Stimulated activated naive CD8-positive, alpha-beta T cell treated with anti-CD3 and anti-CD28 coated beads, Interleukin-15, Interleukin-2, amounts not matched to agents 100 ng/mL and 50 ng/mL, for 24 hours (primary cell): ENCODE measurements at regions not wholly inside any gene's neighbourhood (a gene's known extent, or its start where the extent isn't known, plus 50 kb on each side); places are given as distances from the start of the nearest gene placed in this dataset.
A peak's percentile ranks its signal among the peaks of the same experiment; 100 is the strongest.

Source experiments
- H3K27ac Mint-ChIP-seq: one replicate; pipeline ENCODE4 v1.8.0; 2021; ENCODE audit warnings: mild to moderate bottlenecking, mixed read lengths
- H3K27me3 Mint-ChIP-seq: one replicate; pipeline ENCODE4 v1.8.0; 2021; ENCODE audit warnings: mixed read lengths
- H3K36me3 Mint-ChIP-seq: one replicate; pipeline ENCODE4 v1.8.0; 2021; ENCODE audit warnings: low read depth, mixed read lengths
- H3K4me1 Mint-ChIP-seq: one replicate; pipeline ENCODE4 v1.8.0; 2021; ENCODE audit warnings: low read depth, mixed read lengths
- H3K4me3 Mint-ChIP-seq: one replicate; pipeline ENCODE4 v1.8.0; 2021; ENCODE audit warnings: mild to moderate bottlenecking, mixed read lengths
- H3K9me3 Mint-ChIP-seq: one replicate; pipeline ENCODE4 v1.8.0; 2021; ENCODE audit warnings: mixed read lengths

GRCh38 chr5:110019119-110019518 lies 329.4 kb downstream of the MAN2A1 start:
- no peaks in the 10 kb centered on the region for H3K27me3 Mint-ChIP-seq
- no peaks in the 10 kb centered on the region for H3K36me3 Mint-ChIP-seq
- H3K4me1 Mint-ChIP-seq, result no peaks in the 10 kb centered on the region
- H3K4me3 Mint-ChIP-seq, result no peak overlapping the region
- H3K27ac Mint-ChIP-seq, result no peak overlapping the region
- no peaks in the 10 kb centered on the region for H3K9me3 Mint-ChIP-seq

GRCh38 chr5:110019780-110020179 lies 330.1 kb downstream of the MAN2A1 start:
- Mint-ChIP-seq H3K4me3 (no peak overlapping the region), H3K27me3 (no peaks in the 10 kb centered on the region), H3K27ac (no peak overlapping the region), H3K9me3 (no peaks in the 10 kb centered on the region), H3K4me1 (no peaks in the 10 kb centered on the region), H3K36me3 (no peaks in the 10 kb centered on the region)

GRCh38 chr5:110021251-110021650 lies 331.5 kb downstream of the MAN2A1 start:
- H3K27ac Mint-ChIP-seq, result no peak overlapping the region
- no peaks in the 10 kb centered on the region for H3K4me1 Mint-ChIP-seq
- no peaks in the 10 kb centered on the region for H3K9me3 Mint-ChIP-seq
- H3K4me3 Mint-ChIP-seq, result no peak overlapping the region
- no peaks in the 10 kb centered on the region for H3K36me3 Mint-ChIP-seq
- H3K27me3 Mint-ChIP-seq, result no peaks in the 10 kb centered on the region

- H3K36me3 Mint-ChIP-seq, result no peaks in the 10 kb centered on the region
- H3K27ac Mint-ChIP-seq, result no peak overlapping the region
- H3K27me3 Mint-ChIP-seq, result no peaks in the 10 kb centered on the region
- peaks cover 4% of the 10 kb centered on the region for H3K9me3 Mint-ChIP-seq
- H3K4me3 Mint-ChIP-seq, result no peak overlapping the region
- H3K4me1 Mint-ChIP-seq, result peaks cover 9% of the 10 kb centered on the region
Measured at GRCh38 chr5:110025160-110025559, 335.4 kb downstream of the MAN2A1 start.

GRCh38 chr5:110027527-110028322 lies 338.0 kb downstream of the MAN2A1 start:
- no peaks in the 10 kb centered on the region for H3K27me3 Mint-ChIP-seq
- no peak overlapping the region for H3K4me3 Mint-ChIP-seq
- peaks cover 4% of the 10 kb centered on the region for H3K9me3 Mint-ChIP-seq
- peak overlapping the region; percentile 27 for H3K27ac Mint-ChIP-seq
- peaks cover 17% of the 10 kb centered on the region for H3K4me1 Mint-ChIP-seq
- H3K36me3 Mint-ChIP-seq, result no peaks in the 10 kb centered on the region

GRCh38 chr5:110031402-110032140 lies 341.8 kb downstream of the MAN2A1 start:
- Mint-ChIP-seq H3K4me1 (peaks cover 17% of the 10 kb centered on the region), H3K27me3 (no peaks in the 10 kb centered on the region), H3K9me3 (peaks cover 4% of the 10 kb centered on the region), H3K27ac (no peak overlapping the region), H3K36me3 (no peaks in the 10 kb centered on the region), H3K4me3 (no peak overlapping the region)

GRCh38 chr5:110032376-110032775 lies 342.6 kb downstream of the MAN2A1 start:
- no peaks in the 10 kb centered on the region for H3K27me3 Mint-ChIP-seq
- peaks cover 17% of the 10 kb centered on the region for H3K4me1 Mint-ChIP-seq
- H3K27ac Mint-ChIP-seq, result no peak overlapping the region
- no peak overlapping the region for H3K4me3 Mint-ChIP-seq
- no peaks in the 10 kb centered on the region for H3K36me3 Mint-ChIP-seq
- no peaks in the 10 kb centered on the region for H3K9me3 Mint-ChIP-seq

- H3K9me3 Mint-ChIP-seq, result no peaks in the 10 kb centered on the region
- H3K4me3 Mint-ChIP-seq, result no peak overlapping the region
- no peak overlapping the region for H3K27ac Mint-ChIP-seq
- no peaks in the 10 kb centered on the region for H3K36me3 Mint-ChIP-seq
- peaks cover 8% of the 10 kb centered on the region for H3K4me1 Mint-ChIP-seq
- H3K27me3 Mint-ChIP-seq, result no peaks in the 10 kb centered on the region
Measured at GRCh38 chr5:110034056-110034600, 344.4 kb downstream of the MAN2A1 start.

GRCh38 chr5:110038297-110038997 lies 348.7 kb downstream of the MAN2A1 start:
- no peaks in the 10 kb centered on the region for H3K4me1 Mint-ChIP-seq
- no peak overlapping the region for H3K27ac Mint-ChIP-seq
- no peaks in the 10 kb centered on the region for H3K27me3 Mint-ChIP-seq
- H3K36me3 Mint-ChIP-seq, result peaks cover 5% of the 10 kb centered on the region
- H3K4me3 Mint-ChIP-seq, result no peak overlapping the region
- peaks cover 3% of the 10 kb centered on the region for H3K9me3 Mint-ChIP-seq

GRCh38 chr5:110040178-110040577 lies 350.5 kb downstream of the MAN2A1 start:
- H3K36me3 Mint-ChIP-seq, result peaks cover 7% of the 10 kb centered on the region
- no peak overlapping the region for H3K4me3 Mint-ChIP-seq
- no peak overlapping the region for H3K27ac Mint-ChIP-seq
- peaks cover 11% of the 10 kb centered on the region for H3K9me3 Mint-ChIP-seq
- no peaks in the 10 kb centered on the region for H3K4me1 Mint-ChIP-seq
- H3K27me3 Mint-ChIP-seq, result no peaks in the 10 kb centered on the region

GRCh38 chr5:110043025-110043424 lies 353.3 kb downstream of the MAN2A1 start:
- Mint-ChIP-seq H3K9me3 (peaks cover 14% of the 10 kb centered on the region), H3K4me3 (no peak overlapping the region), H3K27me3 (no peaks in the 10 kb centered on the region), H3K4me1 (no peaks in the 10 kb centered on the region), H3K27ac (no peak overlapping the region), H3K36me3 (peaks cover 13% of the 10 kb centered on the region)

- peaks cover 14% of the 10 kb centered on the region for H3K9me3 Mint-ChIP-seq
- H3K4me1 Mint-ChIP-seq, result peaks cover 6% of the 10 kb centered on the region
- no peak overlapping the region for H3K4me3 Mint-ChIP-seq
- H3K27ac Mint-ChIP-seq, result no peak overlapping the region
- H3K27me3 Mint-ChIP-seq, result no peaks in the 10 kb centered on the region
- H3K36me3 Mint-ChIP-seq, result peaks cover 13% of the 10 kb centered on the region
Measured at GRCh38 chr5:110045158-110045557, 355.4 kb downstream of the MAN2A1 start.

- Mint-ChIP-seq H3K36me3 (peaks cover 8% of the 10 kb centered on the region), H3K9me3 (peaks cover 10% of the 10 kb centered on the region), H3K4me1 (peaks cover 9% of the 10 kb centered on the region), H3K4me3 (no peak overlapping the region), H3K27me3 (no peaks in the 10 kb centered on the region), H3K27ac (no peak overlapping the region)
Measured at GRCh38 chr5:110048491-110048890, 358.8 kb downstream of the MAN2A1 start.

- Mint-ChIP-seq H3K9me3 (peaks cover 6% of the 10 kb centered on the region), H3K27ac (no peak overlapping the region), H3K36me3 (peaks cover 8% of the 10 kb centered on the region), H3K27me3 (no peaks in the 10 kb centered on the region), H3K4me1 (peaks cover 22% of the 10 kb centered on the region), H3K4me3 (no peak overlapping the region)
Measured at GRCh38 chr5:110049816-110050215, 360.1 kb downstream of the MAN2A1 start.
